ENCODE measurements at regions not wholly inside any gene's neighbourhood (a gene's known extent, or its start where the extent isn't known, plus 50 kb on each side); places are given as distances from the start of the nearest gene placed in this dataset.
"Not testable (repeated sequence)": the region's sequence is repeated elsewhere in the genome, so short reads cannot be mapped to it uniquely, and the experiment has no call there.

DNA sequence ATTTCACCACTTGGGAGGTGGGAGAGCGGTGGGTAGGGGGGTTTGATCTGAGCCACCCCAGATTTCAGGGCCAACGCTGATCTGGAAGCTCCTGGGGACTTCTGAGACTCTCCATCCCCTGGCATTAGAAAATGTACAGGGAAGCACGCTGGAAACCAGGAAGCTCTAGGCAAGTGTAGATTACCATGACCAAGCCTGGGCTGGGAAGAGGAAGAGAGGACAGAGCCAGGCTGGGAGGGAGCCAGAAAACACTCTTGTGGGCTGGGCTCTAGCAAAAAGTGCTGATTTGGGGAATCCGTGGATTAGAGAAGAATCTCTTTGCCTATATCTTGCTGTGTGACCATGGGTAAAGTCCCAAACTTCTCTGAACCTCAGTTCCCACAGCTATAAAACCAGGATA is 236.7 kb downstream of the BCL11B start:
- no peak for DNase-seq (ENCODE audit: low spot score)

DNA sequence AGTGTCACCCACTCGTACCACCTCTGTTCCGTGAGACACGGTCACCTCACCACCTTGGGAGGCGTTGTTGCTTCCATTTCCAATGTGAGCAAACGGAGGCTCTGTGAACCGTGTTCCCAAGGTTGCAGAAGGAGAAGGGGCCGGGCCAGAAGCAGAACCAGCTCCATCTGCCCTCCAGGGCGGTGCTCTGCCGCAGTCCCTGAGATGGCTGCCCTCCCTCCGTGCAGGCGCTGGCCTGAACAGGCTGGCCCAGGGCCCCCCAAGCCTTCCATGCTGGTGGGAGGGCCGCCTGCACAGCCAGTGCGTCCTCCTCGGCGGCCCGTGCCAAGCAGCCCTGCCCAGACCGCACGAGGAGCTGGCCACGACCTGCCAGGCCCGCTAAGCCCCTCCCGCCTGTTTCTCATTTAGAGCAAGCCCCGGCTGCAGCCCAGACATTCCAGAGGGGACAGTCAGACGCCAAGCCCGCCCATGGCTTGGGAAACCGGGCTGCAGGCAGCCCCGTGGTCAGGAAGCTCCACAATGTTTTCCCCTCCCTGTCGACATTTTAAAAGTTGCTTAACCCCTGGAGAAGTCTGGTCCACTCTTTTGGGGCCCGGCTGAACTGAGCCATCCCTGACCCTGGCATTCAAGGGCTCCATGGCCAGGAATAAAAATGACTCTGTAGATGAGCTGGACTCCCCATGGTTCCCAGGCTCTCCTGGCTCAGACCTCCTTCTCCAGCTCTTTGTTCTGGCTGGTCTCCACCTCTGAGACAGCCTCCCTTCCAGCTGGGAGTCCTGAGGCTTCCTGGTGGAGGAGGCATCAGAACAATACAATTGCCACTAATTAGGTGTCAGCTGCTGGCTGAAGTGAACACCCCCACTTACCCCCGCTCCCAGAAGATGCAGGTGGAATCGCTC is 236.0 kb downstream of the BCL11B start:
- no peak for DNase-seq (ENCODE audit: low spot score)

DNA sequence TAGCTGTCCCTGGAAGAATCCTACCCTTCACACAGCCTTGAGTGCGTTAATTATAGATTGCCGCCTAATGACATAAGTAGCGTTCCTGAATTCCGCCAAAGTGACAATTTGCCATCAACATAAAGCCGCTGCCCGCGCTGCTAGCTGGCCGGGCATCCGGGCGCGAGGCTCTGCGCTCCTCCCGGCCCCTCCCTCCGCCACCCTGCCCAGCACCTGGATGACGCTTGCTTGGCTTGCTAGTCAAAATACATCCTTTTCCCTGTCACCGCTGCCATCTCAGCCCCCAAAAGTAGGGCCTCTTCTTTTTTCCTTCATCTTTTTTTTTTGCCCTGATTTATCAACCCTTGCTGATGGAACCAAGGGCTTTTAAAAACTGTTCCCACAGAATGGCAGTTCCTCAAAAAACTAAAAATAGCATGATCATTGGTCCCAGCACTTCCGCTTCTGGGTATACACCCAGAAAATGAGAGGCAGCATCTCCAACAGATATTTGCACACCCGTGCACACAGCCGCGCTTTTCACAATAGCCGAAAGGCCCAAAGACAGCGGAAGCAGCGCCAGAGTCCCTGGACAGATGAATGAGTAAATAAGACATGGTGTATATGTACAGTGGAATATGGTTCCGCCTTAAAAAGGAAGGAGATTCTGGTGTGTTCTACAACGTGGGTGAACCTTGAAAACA is 235.2 kb downstream of the BCL11B start:
- no peak for DNase-seq (ENCODE audit: low spot score)

DNA sequence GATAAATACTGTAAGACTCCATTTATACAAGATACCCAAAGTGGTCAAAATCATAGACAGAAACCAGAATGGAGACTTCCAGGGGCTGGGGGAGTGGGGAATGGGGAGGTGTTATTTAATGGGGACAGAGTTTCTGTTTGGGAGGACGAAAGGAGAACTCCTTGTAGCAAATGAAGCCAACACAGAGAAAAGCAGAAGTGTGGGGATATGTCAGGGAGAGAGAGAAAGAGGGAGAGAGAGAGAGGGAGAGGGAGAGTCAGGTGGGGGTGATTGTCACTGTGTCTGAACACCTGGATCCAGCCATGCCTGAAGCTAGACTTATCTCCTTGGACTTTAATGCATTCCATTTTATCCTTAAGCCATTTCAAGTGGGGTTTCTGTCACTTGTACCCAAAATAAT is 234.7 kb downstream of the BCL11B start:
- DNase-seq (ENCODE audit: low spot score), result not testable (repeated sequence)

DNA sequence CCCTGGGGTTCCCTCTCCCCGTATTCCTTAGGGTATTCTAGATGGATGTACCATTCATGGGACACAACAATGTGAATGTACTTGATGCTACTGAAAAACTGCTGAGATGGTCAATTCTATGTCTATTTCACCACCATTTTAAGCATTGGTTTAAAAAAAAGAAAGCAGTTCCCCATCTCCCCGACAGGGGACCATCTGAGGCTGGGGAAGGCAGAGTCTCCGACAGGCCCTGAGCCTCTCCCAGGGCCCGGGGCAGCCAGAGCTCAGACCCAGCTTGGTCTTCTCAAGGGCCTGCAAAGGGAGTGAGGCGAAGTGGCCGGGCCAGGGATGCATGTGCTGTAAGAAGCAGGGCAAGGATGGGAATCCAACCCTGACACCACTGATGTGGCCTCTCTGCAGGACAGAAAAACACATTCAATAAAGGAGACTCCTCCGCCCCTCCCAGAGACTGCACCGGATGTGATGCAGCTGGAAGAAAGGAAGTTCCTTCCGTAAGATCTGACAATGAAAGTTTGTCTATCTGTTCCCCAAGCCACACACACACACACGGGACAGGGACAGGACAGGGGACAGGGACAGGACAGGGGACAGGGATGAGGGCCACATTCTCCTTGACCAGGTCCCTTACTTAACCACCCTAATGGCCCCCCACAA is 234.1 kb downstream of the BCL11B start:
- DNase-seq (ENCODE audit: low spot score), result no peak

DNA sequence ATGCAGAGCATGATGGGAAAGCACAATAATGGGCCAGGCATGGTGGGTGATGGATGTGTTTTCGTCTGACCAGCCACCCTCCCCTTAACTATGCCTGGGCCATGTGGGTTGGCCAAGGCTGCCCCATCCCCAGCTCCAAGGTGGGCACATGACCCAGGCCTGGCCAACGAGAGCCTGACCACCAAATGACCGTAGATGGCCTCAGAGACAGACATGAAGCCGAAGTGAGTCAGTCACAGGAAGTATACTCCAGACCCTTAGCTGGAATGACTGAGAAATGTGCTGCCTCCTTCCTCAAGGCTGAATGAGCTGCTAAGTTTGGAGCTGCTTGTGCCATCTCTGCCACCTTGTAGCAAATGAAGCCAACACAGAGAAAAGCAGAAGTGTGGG is 233.6 kb downstream of the BCL11B start:
- DNase-seq (ENCODE audit: low spot score), result no peak

DNA sequence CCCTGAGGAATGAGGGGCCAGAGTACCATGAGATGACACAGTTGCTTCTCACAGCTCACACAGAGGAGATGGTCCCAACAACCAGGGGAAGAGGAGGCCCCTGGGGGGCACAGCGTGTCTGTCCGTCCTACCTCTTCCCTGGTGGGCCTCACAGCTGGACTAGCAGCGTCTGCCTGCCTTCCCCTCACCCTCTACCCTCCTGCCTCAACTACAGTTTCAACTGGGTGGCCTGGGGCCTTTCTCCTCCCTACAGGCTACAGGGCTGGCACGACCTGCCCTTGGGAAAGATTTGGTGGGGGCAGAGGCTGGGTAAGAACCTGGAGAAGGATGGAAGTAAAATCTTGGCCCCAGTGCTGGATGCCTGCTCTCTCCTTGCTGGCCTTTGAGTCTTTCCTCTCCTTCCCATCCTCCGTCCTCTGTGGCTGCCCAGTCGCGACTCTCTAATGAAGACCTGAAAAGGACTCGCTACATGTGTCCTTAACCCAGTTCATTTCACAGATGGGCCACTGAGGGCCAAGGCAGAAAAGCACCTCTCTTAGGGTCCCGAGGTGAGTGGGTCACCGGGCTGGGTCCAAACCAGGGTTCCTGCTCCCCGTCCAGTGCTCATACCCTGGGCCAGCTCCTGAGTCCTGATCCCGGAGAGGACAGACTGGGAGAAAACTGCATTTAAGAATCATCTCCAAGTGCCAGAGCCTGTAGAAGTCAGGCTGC is 232.5 kb downstream of the BCL11B start:
- DNase-seq (ENCODE audit: low spot score), result no peak

DNA sequence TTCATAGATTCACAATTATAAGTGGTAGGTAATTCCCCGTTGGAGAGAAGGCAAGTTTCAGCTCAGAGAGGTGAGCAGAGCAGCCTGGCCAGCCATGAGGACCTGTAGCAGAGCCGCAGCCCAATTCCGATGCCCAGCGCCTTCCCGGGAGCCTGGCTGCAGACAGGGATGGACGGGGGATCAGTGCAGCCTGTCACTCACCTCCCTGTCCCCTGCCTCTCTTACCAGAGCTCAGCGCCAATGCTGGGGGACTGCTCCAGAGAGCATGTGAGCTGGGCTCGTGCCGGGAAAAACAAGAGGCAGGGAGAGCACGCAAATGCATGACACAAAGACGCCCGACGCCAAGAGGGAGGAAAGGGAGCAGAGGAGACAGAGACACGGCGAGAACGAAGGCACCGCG is 231.9 kb downstream of the BCL11B start:
- DNase-seq (ENCODE audit: low spot score), result no peak

DNA sequence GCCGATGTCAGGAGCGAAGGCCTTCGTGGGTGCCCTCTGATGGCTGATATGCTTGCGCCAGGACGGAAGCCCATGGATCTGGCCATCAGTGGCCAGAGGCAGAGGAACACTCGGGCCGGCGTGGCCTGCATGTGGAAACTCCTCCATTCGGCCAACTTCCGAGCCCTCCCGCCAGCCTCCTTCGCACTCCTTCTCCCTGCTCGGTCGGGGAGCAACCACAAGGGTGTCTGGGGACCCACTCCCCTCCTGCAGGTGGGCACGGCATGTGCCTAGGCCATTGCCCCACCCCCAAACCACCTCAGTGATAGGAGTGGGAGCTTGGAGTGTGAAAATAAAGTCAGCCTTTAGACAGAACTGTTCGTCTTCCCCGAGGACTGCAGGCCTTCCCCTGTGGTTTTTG is 231.3 kb downstream of the BCL11B start:
- no peak for DNase-seq (ENCODE audit: low spot score)

DNA sequence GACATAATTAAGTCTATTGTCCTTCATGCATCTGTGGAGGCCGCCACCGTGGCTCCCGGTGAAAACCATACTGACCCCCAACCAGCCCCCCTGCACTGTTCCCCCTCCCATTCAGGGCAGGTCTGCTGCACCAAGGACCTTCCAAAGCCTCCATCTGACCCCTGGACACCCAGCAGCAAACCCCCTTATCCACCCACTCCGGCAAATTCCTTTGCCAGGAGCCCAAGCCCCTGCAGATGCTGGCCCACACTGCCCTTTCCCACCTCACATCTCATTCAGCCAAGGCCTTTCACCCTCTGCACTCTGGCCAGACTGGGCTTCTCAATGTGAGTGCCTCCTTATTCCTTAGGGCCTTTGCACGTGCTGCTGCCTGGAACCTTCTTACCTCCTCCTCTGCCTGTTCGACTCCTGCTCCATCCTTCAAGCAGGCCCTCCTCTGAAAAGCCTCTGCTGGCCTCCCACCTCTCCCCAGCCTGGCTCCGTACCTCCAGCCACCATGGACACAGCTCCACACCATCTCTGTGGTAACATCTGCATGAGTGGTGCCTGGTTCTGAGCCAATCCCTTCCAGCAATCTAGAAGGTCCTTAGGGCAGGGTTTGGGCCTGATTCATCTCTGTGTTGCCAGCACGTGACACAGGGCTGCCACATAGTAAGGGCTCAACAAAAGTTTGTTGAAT is 230.7 kb downstream of the BCL11B start:
- no peak for DNase-seq (ENCODE audit: low spot score)

DNA sequence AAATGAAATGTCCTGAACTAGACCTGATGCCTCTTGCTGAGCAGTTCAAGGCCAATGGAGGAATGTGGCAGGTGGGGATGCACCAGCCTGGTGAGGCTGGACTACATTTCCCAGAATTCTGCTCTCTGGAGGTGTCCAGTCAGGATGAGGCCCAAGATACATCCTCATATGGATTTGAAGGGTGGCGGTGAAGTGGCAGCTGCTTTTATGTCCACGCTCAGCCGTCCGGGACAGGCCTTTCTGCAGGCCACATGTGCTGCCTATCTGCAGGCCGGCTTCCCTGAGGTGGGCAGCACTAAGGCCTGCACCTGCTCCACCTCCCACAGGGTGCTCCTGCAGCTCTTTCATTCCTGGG is 230.2 kb downstream of the BCL11B start:
- DNase-seq (ENCODE audit: low spot score), result no peak

DNA sequence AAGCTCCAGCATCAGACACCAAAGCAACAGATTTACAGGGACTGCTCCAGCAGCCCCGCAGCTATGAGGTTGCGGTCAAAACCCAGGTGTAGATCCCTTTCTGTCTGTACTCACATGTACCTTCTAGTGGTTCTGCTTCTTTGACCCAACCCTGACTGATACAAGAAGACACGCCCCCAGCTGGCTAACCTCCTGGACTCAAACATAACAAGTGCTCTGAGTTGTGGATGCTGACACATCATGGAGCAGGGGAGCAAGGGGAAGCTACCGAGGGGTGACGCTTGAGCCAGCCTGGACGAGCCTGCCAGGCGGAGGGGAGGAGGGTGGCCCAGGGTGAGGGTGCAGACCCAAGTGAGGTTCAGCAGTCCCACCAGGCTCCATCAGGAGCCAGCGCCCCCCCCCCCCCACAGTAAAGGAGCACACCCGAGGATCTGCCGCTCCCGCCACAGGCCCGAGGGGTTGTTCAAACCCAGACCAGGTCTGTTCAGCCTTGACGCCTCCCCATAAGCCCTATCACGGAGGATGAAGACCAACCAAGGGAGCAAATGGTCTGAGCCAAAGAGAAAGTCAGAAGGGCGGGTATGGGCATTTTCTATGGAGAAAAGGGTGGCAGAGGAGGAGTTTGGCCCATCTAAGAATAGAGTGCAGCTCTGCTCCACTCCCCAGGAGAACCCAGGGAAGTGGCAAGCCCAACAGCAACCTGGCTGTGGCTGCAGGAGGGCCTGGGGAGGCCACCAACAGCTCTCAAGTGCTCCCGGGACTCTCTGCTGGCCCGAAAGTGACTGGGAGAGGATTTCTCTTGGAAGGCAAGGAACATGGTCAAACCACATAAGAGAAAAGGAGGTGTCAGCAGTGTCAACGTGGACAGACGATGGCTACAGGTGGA is 229.4 kb downstream of the BCL11B start:
- no peak for DNase-seq (ENCODE audit: low spot score)

DNA sequence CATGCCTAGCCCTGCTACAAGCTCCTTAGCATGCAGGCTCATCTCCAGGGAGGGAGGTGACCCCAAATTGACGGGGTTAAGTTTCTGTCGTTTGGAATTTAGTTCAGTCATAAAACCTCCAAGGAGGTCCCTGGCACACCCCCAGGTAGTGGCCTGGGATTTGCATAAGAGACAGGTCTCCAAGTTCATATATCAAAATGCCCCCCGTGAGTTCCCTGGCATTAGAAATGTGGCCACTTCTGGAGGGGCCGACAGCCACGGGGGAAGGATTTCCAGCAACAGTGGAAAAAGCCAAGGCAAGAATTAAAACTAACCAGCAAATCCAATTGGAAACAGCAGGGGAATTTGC is 228.8 kb downstream of the BCL11B start:
- no peak for DNase-seq (ENCODE audit: low spot score)

DNA sequence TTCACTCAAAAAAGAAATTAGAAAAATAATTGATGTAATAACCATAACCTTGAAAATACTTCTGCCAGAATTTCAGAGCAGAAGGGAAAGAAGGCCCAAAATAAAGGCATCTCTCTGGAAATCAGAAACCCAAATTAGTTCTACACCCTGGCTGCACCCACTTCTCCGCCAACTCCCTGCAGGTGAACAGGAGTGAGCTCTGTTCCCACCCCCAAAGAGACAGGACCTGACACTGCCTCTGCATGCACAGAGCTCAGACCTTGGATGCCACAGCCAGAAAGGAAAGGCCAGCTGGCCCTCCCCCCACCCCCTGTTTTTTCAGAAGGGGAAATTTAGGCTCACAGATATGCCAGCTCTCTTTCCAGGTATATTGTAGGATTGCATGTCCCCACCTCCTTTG is 228.2 kb downstream of the BCL11B start:
- no peak for DNase-seq (ENCODE audit: low spot score)

DNA sequence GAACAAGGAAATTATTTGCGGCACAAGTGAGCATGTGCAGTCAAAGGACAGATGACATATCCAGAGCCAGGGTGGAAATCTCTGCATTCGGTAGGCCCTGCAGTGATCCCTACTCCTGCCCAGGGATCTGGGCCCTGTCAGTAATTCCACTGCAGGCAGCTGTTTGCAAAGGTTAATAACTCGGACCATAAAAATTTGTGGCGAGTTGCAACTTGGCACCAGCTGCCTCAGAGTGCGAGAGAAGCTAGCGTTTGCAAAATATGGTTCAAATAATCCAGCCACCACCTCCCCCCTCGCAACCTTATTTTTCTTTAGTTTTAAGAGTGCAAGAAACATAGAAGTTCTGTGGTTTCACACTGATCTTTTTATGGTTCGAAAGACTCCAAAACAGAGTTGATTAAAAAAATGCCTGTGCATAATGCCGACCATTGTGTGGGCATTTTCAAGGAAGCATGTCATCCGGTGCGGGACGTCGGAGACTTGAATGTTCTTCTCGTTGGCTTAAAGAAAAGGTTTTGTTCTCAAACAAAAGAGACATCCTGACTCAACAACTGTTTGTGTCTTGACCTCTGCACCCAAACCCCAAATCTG is 224.5 kb downstream of the BCL11B start:
- no peak for DNase-seq (ENCODE audit: low spot score)

DNA sequence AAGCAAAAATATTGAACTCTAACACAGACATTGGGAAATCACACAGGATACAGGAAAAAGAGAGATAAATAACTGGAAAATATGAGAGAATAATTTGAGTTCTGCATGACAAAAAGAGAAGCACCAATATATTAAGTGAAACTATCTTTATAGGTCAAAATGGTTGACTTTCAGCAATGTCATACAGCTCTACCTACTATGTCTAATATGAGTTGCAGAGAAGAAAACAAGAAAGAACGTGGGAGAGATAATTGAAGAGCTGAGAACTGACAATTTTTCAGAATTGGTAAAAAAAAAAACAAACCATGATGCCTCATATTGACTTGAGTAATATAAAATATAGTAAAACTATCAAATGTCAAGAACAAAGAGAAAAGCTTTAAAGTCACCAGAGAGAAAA is 221.7 kb downstream of the BCL11B start:
- DNase-seq (ENCODE audit: low spot score), result no peak

DNA sequence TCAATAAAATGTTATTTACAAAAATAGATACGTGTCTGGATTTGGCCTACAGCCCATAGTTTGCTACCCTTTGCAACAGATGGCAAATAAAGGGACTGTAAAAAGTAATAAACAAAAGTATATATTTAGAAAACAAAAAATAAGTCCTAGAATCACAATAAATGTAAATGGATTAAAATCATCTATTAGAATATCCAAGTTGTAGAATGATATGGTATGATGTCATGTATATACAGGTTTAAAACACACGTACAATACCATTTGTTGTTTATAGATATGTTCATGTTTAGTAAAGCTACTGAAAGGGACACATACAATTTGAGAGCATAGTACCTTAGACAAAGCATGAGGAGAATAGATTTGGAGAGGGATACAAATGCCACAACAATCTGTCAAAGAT is 219.5 kb downstream of the BCL11B start:
- DNase-seq (ENCODE audit: low spot score), result no peak

DNA sequence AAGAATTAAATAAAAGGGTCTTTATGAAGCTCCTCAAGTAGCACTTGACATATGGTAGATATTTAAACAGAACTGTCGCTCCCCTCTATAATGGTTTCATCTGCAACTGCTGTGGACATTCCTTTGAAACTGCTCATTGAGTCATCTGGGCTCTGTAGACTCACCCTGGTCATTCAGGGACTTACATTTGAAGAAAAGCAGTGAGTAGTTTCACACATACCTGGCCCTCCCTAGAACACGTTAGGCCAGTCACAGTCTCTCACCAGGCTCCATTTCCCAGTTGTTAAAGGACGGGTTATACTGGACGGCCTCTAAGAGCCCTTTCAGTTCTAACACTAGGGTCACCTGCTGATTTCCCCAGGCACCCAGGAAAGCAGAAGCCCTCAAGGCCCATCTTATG is 217.0 kb downstream of the BCL11B start:
- no peak for DNase-seq (ENCODE audit: low spot score)

DNA sequence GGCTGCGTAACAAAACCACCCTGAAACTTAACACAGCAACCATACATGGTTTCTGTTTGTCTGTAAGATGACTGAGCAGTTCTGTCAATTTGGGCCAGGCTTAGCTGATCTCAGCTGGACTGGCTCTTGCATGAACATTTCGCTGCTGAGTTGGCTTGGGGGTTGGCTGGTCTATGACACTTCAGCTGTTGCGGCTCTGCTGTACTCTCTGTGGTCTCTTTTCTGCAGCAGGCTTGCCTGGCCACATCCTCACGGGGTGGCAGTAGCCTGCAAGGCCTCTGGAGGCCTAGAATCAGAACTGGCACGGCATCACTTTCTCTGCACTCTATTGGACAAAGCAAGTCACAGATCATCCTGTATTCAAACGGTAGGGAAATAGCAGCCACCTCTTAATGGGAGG is 216.2 kb downstream of the BCL11B start:
- no peak for DNase-seq (ENCODE audit: low spot score)

DNA sequence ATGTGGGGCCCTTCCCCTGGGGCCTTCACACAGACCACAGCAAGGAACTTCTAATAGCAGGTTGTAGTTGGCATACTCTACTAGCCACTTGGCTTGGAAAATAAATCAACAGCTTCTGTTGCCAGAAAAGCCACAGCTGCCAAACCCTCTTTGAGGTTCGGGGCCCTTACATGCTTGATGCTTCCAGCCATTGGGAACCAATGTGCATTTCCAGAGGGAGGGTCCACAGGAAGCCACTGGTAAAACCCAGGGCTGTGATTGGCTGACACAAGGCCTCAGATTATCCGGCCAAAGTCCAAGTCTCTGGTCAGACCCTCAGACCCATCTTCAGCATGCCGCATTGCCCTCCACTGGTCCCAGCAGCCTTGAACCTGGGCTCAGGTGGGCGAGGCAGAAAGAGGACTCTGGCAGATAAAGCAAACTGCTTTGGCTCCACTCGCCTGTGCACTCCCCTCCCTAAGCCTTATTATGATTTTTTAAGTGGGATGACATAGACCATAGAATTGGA is 214.4 kb downstream of the BCL11B start:
- DNase-seq (ENCODE audit: low spot score), result no peak
